SK-N-SH treated with all-trans-retinoic acid at 6 μM for 48 hours (cell line): ENCODE measurements at regions not wholly inside any gene's neighbourhood (a gene's known extent, or its start where the extent isn't known, plus 50 kb on each side); places are given as distances from the start of the nearest gene placed in this dataset.

Experiments used
- ATAC-seq: fragments of 200-7000 bp; cut with Tn5 transposase; 3 replicates; pipeline ENCODE4 v1.9.1; 2020; ENCODE audit warnings: mild to moderate bottlenecking, moderate library complexity
- CSDC2 ChIP-seq: fragments of 250-450 bp; sonication (Bioruptor Pico); IDR thresholded peaks from 2 replicates; pipeline ENCODE4 v1.5.0; 2020; ENCODE audit warnings: mild to moderate bottlenecking, moderate library complexity
- ESRRG ChIP-seq: fragments of 250-450 bp; sonication (Bioruptor Pico); IDR thresholded peaks from 2 replicates; pipeline ENCODE4 v1.6.1; 2021; ENCODE audit warnings: mild to moderate bottlenecking
- GLIS3 ChIP-seq: fragments of 250-450 bp; sonication (Bioruptor Pico); IDR thresholded peaks from 2 replicates; pipeline ENCODE4 v1.5.0; 2020; ENCODE audit warnings: mild to moderate bottlenecking, moderate library complexity
- ISL1 ChIP-seq: fragments of 250-450 bp; sonication (Bioruptor Pico); IDR thresholded peaks from 2 replicates; pipeline ENCODE4 v2.1.2; 2022; ENCODE audit warnings: mild to moderate bottlenecking, moderate library complexity
- OSR1 ChIP-seq: fragments of 250-450 bp; sonication (Bioruptor Pico); IDR thresholded peaks from 2 replicates; pipeline ENCODE4 v1.8.0; 2022; ENCODE audit warnings: moderate library complexity, mild to moderate bottlenecking, inconsistent platforms
- PPARA ChIP-seq: fragments of 250-450 bp; sonication (Bioruptor Pico); IDR thresholded peaks from 2 replicates; pipeline ENCODE4 v1.5.0; 2020; ENCODE audit warnings: mild to moderate bottlenecking, borderline replicate concordance
- RARB ChIP-seq: fragments of 250-450 bp; sonication (Bioruptor Pico); IDR thresholded peaks from 2 replicates; pipeline ENCODE4 v1.8.0; 2021; ENCODE audit warnings: mild to moderate bottlenecking, moderate library complexity
- SNAI2 ChIP-seq: fragments of 250-450 bp; sonication (Bioruptor Pico); IDR thresholded peaks from 2 replicates; pipeline ENCODE4 v1.5.0; 2020; ENCODE audit warnings: mild to moderate bottlenecking, moderate library complexity
- TCF4 ChIP-seq: fragments of 250-450 bp; sonication (Bioruptor Pico); IDR thresholded peaks from 2 replicates; pipeline ENCODE4 v1.8.0; 2021; ENCODE audit warnings: mild to moderate bottlenecking, moderate library complexity, borderline replicate concordance
- ZFP3 ChIP-seq: fragments of 250-450 bp; sonication (Bioruptor Pico); IDR thresholded peaks from 2 replicates; pipeline ENCODE4 v1.5.0; 2020; ENCODE audit warnings: mild to moderate bottlenecking, moderate library complexity
- ZFP30 ChIP-seq: fragments of 450-650 bp; formaldehyde crosslinking; IDR thresholded peaks from 2 replicates; pipeline ENCODE4 v1.5.0; 2022; ENCODE audit warnings: mild to moderate bottlenecking, moderate library complexity
- ZNF565 ChIP-seq: fragments of 450-650 bp; formaldehyde crosslinking; conservative IDR thresholded peaks from 2 replicates; pipeline ENCODE4 v1.5.0; 2020; ENCODE audit warnings: low read depth, mild to moderate bottlenecking, moderate library complexity
- ZNF70 ChIP-seq: fragments of 450-650 bp; formaldehyde crosslinking; IDR thresholded peaks from 2 replicates; pipeline ENCODE4 v1.5.0; 2020; ENCODE audit warnings: mild to moderate bottlenecking, moderate library complexity
- TF ChIP-seq, protein P1 (sequence below): fragments of 250-450 bp; sonication (Bioruptor Pico); IDR thresholded peaks from 2 replicates; pipeline ENCODE4 v1.8.0; 2021; ENCODE audit warnings: low read depth, mild to moderate bottlenecking, moderate library complexity, borderline replicate concordance
- TF ChIP-seq, protein P2 (sequence below): fragments of 250-450 bp; sonication (Bioruptor Pico); IDR thresholded peaks from 2 replicates; pipeline ENCODE4 v1.8.0; 2020; ENCODE audit warnings: mild to moderate bottlenecking, moderate library complexity, borderline replicate concordance
- TF ChIP-seq, protein P3 (sequence below): fragments of 250-450 bp; sonication (Bioruptor Pico); IDR thresholded peaks from 2 replicates; pipeline ENCODE4 v1.5.0; 2020; ENCODE audit warnings: mild to moderate bottlenecking, moderate library complexity
- TF ChIP-seq, protein P4 (sequence below): fragments of 250-450 bp; sonication (Bioruptor Pico); IDR thresholded peaks from 2 replicates; pipeline ENCODE4 v1.5.1; 2021; ENCODE audit warnings: mild to moderate bottlenecking, moderate library complexity
- TF ChIP-seq, protein P5 (sequence below): fragments of 250-450 bp; sonication (Bioruptor Pico); IDR thresholded peaks from 2 replicates; pipeline ENCODE4 v1.5.1; 2020; ENCODE audit warnings: low read depth, mild to moderate bottlenecking, moderate library complexity

DNA sequence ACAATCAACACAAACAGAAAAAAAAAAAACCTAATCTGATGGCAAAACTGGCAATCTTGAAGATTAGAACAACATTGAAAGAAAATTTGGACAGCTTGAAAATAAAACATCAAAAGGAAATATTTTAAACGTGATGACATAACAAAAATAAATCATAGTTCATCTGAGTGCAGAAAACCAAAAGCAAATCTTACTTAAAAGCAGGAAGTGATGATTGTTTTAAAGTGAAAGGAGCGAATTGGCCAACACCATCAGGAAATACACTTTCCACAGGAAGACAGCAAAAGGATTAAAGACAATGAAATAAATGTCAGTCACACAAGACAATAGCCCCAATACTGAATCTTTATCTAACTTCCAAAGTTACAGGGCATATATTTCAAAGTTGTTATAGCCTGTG, 696.5 kb upstream of the CHORDC1 start:
- no peak for TF ChIP-seq ISL1 (CRISPR knock-in tag)
- TF ChIP-seq ZFP30 (CRISPR knock-in tag), result no peak
- TF ChIP-seq PPARA, result no peak
- TF ChIP-seq ZNF565, result no peak
- TF ChIP-seq, protein P1, sequence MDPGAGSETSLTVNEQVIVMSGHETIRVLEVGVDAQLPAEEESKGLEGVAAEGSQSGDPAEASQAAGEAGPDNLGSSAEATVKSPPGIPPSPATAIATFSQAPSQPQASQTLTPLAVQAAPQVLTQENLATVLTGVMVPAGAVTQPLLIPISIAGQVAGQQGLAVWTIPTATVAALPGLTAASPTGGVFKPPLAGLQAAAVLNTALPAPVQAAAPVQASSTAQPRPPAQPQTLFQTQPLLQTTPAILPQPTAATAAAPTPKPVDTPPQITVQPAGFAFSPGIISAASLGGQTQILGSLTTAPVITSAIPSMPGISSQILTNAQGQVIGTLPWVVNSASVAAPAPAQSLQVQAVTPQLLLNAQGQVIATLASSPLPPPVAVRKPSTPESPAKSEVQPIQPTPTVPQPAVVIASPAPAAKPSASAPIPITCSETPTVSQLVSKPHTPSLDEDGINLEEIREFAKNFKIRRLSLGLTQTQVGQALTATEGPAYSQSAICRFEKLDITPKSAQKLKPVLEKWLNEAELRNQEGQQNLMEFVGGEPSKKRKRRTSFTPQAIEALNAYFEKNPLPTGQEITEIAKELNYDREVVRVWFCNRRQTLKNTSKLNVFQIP, result no peak
- no peak for TF ChIP-seq ESRRG (CRISPR knock-in tag)
- TF ChIP-seq ZNF70, result no peak
- no peak for TF ChIP-seq GLIS3
- TF ChIP-seq, protein P2, sequence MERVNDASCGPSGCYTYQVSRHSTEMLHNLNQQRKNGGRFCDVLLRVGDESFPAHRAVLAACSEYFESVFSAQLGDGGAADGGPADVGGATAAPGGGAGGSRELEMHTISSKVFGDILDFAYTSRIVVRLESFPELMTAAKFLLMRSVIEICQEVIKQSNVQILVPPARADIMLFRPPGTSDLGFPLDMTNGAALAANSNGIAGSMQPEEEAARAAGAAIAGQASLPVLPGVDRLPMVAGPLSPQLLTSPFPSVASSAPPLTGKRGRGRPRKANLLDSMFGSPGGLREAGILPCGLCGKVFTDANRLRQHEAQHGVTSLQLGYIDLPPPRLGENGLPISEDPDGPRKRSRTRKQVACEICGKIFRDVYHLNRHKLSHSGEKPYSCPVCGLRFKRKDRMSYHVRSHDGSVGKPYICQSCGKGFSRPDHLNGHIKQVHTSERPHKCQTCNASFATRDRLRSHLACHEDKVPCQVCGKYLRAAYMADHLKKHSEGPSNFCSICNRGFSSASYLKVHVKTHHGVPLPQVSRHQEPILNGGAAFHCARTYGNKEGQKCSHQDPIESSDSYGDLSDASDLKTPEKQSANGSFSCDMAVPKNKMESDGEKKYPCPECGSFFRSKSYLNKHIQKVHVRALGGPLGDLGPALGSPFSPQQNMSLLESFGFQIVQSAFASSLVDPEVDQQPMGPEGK (CRISPR knock-in tag), result no peak
- TF ChIP-seq, protein P3, sequence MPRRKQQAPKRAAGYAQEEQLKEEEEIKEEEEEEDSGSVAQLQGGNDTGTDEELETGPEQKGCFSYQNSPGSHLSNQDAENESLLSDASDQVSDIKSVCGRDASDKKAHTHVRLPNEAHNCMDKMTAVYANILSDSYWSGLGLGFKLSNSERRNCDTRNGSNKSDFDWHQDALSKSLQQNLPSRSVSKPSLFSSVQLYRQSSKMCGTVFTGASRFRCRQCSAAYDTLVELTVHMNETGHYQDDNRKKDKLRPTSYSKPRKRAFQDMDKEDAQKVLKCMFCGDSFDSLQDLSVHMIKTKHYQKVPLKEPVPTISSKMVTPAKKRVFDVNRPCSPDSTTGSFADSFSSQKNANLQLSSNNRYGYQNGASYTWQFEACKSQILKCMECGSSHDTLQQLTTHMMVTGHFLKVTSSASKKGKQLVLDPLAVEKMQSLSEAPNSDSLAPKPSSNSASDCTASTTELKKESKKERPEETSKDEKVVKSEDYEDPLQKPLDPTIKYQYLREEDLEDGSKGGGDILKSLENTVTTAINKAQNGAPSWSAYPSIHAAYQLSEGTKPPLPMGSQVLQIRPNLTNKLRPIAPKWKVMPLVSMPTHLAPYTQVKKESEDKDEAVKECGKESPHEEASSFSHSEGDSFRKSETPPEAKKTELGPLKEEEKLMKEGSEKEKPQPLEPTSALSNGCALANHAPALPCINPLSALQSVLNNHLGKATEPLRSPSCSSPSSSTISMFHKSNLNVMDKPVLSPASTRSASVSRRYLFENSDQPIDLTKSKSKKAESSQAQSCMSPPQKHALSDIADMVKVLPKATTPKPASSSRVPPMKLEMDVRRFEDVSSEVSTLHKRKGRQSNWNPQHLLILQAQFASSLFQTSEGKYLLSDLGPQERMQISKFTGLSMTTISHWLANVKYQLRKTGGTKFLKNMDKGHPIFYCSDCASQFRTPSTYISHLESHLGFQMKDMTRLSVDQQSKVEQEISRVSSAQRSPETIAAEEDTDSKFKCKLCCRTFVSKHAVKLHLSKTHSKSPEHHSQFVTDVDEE, result no peak
- ATAC-seq, result no peak

DNA sequence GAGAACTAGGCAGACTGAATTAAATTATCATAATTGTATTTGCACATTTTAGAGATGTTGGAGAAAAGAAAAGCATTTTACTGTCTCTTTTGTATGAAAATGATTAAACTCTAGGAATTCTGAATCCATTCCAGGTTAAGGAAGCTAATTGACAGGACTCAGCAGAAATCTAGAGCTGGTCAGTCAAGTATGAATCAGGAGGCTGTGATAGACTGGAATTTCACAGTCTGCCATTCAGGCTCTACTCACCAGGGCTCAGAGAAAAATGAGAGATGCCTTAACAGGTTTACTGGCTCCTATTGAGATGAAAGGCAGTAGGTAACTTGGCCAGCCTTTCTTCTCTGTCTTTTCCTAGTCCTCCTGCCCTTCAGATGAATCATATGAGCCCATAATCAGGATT, 693.9 kb upstream of the CHORDC1 start:
- TF ChIP-seq CSDC2, result no peak
- no peak for TF ChIP-seq SNAI2 (CRISPR knock-in tag)
- no peak for TF ChIP-seq ZFP30 (CRISPR knock-in tag)
- no peak for TF ChIP-seq TCF4 (CRISPR knock-in tag)
- TF ChIP-seq, protein P3, result no peak
- TF ChIP-seq ZNF70, result no peak
- TF ChIP-seq, protein P4, sequence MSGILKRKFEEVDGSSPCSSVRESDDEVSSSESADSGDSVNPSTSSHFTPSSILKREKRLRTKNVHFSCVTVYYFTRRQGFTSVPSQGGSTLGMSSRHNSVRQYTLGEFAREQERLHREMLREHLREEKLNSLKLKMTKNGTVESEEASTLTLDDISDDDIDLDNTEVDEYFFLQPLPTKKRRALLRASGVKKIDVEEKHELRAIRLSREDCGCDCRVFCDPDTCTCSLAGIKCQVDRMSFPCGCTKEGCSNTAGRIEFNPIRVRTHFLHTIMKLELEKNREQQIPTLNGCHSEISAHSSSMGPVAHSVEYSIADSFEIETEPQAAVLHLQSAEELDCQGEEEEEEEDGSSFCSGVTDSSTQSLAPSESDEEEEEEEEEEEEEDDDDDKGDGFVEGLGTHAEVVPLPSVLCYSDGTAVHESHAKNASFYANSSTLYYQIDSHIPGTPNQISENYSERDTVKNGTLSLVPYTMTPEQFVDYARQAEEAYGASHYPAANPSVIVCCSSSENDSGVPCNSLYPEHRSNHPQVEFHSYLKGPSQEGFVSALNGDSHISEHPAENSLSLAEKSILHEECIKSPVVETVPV (CRISPR knock-in tag), result no peak
- TF ChIP-seq RARB (CRISPR knock-in tag), result no peak
- TF ChIP-seq ZFP3 (CRISPR knock-in tag), result no peak
- no peak for TF ChIP-seq PPARA
- no peak for TF ChIP-seq GLIS3
- TF ChIP-seq, protein P1, result no peak
- TF ChIP-seq ISL1 (CRISPR knock-in tag), result no peak
- TF ChIP-seq, protein P5, sequence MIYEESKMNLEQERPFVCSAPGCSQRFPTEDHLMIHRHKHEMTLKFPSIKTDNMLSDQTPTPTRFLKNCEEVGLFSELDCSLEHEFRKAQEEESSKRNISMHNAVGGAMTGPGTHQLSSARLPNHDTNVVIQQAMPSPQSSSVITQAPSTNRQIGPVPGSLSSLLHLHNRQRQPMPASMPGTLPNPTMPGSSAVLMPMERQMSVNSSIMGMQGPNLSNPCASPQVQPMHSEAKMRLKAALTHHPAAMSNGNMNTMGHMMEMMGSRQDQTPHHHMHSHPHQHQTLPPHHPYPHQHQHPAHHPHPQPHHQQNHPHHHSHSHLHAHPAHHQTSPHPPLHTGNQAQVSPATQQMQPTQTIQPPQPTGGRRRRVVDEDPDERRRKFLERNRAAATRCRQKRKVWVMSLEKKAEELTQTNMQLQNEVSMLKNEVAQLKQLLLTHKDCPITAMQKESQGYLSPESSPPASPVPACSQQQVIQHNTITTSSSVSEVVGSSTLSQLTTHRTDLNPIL, result no peak
- TF ChIP-seq OSR1 (CRISPR knock-in tag), result no peak
- no peak for TF ChIP-seq ZNF565
- no peak for TF ChIP-seq ESRRG (CRISPR knock-in tag)
- TF ChIP-seq, all 23 proteins: peak for 0
- ATAC-seq, result no peak
